OCI-LY7 (cell line): ENCODE measurements at regions not wholly inside any gene's neighbourhood (a gene's known extent, or its start where the extent isn't known, plus 50 kb on each side); places are given as distances from the start of the nearest gene placed in this dataset.
"Not testable (repeated sequence)": the region's sequence is repeated elsewhere in the genome, so short reads cannot be mapped to it uniquely, and the experiment has no call there.

Source experiments
- BruUV-seq: library from RNA; stranded (reverse); fragments of 400-500 nt; replicated peaks from 2 replicates; lab custom pipeline; 2021; lab: Mats Ljungman, UMichigan
- CTCF ChIA-PET: fragments of 300-600 bp; sonication (Branson Sonifier 250); formaldehyde crosslinking; loops from one replicate; lab custom pipeline; 2022; ENCODE audit warnings: antibody characterized with exemption; ENCODE audit not compliant: unreplicated experiment; lab: Charles Lee
- POLR2A ChIA-PET: fragments of 300-600 bp; sonication (Branson Sonifier 250); formaldehyde crosslinking; loops from one replicate; lab custom pipeline; 2022; ENCODE audit warnings: antibody characterized with exemption; lab: Charles Lee
- DNase-seq: peaks from one replicate; pipeline ENCODE4 v3.0.0-alpha.2; 2015; ENCODE audit warnings: low spot score
- H2AFZ ChIP-seq: fragments of 200-600 bp; sonication (generic), shearing (Covaris generic); 2 replicates; pipeline ENCODE4 v1.6.1; 2014; ENCODE audit warnings: mild to moderate bottlenecking, antibody characterized with exemption, low read length, moderate library complexity
- H3K27ac ChIP-seq: fragments of 200-600 bp; sonication (generic); 2 replicates; pipeline ENCODE4 v1.5.1; 2014; ENCODE audit warnings: mixed run types, low read depth, mild to moderate bottlenecking, moderate library complexity, low read length, inconsistent platforms; ENCODE audit not compliant: poor library complexity, severe bottlenecking
- H3K36me3 ChIP-seq: fragments of 200-600 bp; sonication (generic); 2 replicates; pipeline ENCODE4 v1.6.1; 2014; ENCODE audit warnings: mild to moderate bottlenecking, antibody characterized with exemption, low read length, moderate library complexity, mixed read lengths; ENCODE audit not compliant: insufficient read depth
- H3K4me1 ChIP-seq: fragments of 200-600 bp; sonication (generic); 2 replicates; pipeline ENCODE4 v1.5.1; 2014; ENCODE audit warnings: mild to moderate bottlenecking, low read length; ENCODE audit not compliant: insufficient read depth, poor library complexity, severe bottlenecking
- H3K4me2 ChIP-seq: fragments of 200-600 bp; sonication (generic); 2 replicates; pipeline ENCODE4 v1.6.1; 2014; ENCODE audit warnings: mild to moderate bottlenecking, low read length
- H3K4me3 ChIP-seq: fragments of 200-600 bp; sonication (generic); 2 replicates; pipeline ENCODE4 v1.5.1; 2014; ENCODE audit warnings: mild to moderate bottlenecking, low read depth, low read length; ENCODE audit not compliant: poor library complexity, severe bottlenecking
- H3K79me2 ChIP-seq: fragments of 200-600 bp; sonication (generic); 2 replicates; pipeline ENCODE4 v1.6.1; 2016; ENCODE audit warnings: low read depth, mild to moderate bottlenecking, low read length, moderate library complexity, mixed read lengths; ENCODE audit not compliant: insufficient read depth
- H3K9me2 ChIP-seq: fragments of 200-600 bp; sonication (generic); 2 replicates; pipeline ENCODE4 v1.6.1; 2016; ENCODE audit warnings: mild to moderate bottlenecking, low read length, mixed read lengths; ENCODE audit not compliant: insufficient read depth
- H3K9me3 ChIP-seq: fragments of 200-600 bp; sonication (generic); 2 replicates; pipeline ENCODE4 v1.6.1; 2014; ENCODE audit warnings: mild to moderate bottlenecking, mixed run types, low read length, mixed read lengths
- H4K20me1 ChIP-seq: fragments of 200-600 bp; sonication (generic); 2 replicates; pipeline ENCODE4 v1.6.1; 2014; ENCODE audit warnings: mild to moderate bottlenecking, antibody characterized with exemption, low read length, moderate library complexity, mixed read lengths; ENCODE audit not compliant: insufficient read depth
- EZH2phosphoT487 ChIP-seq: fragments of 200-600 bp; sonication (generic); IDR thresholded peaks from 2 replicates; pipeline ENCODE4 v1.6.1; 2018; ENCODE audit warnings: low read depth, borderline replicate concordance, mild to moderate bottlenecking, mixed run types, antibody characterized with exemption, low read length, moderate library complexity, mixed read lengths
- intact Hi-C: fragments of 100-400 bp; cut with micrococcal nuclease; formaldehyde crosslinking; loops from one replicate; pipeline ENCODE4 v1.10.0; 2022; ENCODE audit not compliant: unreplicated experiment
- TF ChIP-seq, protein P1 (sequence below): fragments of 200-600 bp; sonication (generic); conservative IDR thresholded peaks from 2 replicates; pipeline ENCODE4 v1.5.1; 2014; ENCODE audit warnings: mild to moderate bottlenecking, antibody characterized with exemption, low read length, moderate library complexity, mixed read lengths

DNA sequence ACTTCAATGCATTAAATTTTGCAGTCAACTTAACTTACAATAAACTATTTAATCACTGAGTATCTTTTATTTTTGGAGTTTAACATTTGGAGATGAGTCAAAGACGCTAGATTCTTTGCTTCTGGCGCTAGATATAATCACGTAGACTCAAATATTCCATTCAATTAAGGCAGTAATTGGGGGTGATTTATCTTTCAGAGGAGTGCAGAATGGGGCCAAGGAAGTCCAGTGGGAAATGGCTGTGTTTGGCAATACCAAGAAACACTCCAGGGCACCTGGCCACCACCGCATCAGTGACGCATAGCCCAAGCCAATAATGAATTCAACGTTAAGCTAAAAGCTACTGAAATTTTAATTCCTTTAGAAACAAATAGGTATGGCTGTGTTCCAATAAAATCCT is 81.2 kb downstream of the PHAX start:
- BruUV-seq = no TSS peak
- H3K79me2 ChIP-seq = no peaks in the 10 kb centered on the region
- no peak for DNase-seq
- ChIA-PET POLR2A (no interaction called here), CTCF (no interaction called here)
- TF ChIP-seq EZH2phosphoT487 = no peak
- TF ChIP-seq, protein P1, sequence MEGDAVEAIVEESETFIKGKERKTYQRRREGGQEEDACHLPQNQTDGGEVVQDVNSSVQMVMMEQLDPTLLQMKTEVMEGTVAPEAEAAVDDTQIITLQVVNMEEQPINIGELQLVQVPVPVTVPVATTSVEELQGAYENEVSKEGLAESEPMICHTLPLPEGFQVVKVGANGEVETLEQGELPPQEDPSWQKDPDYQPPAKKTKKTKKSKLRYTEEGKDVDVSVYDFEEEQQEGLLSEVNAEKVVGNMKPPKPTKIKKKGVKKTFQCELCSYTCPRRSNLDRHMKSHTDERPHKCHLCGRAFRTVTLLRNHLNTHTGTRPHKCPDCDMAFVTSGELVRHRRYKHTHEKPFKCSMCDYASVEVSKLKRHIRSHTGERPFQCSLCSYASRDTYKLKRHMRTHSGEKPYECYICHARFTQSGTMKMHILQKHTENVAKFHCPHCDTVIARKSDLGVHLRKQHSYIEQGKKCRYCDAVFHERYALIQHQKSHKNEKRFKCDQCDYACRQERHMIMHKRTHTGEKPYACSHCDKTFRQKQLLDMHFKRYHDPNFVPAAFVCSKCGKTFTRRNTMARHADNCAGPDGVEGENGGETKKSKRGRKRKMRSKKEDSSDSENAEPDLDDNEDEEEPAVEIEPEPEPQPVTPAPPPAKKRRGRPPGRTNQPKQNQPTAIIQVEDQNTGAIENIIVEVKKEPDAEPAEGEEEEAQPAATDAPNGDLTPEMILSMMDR = no peak
- no peak overlapping the region for H3K4me2 ChIP-seq
- H2AFZ ChIP-seq = no peak overlapping the region
- H3K36me3 ChIP-seq = no peaks in the 10 kb centered on the region
- H3K4me1 ChIP-seq = peaks cover 22% of the 10 kb centered on the region
- H3K9me3 ChIP-seq = no peaks in the 10 kb centered on the region
- intact Hi-C loops = no loop called here
- no peak overlapping the region for H3K4me3 ChIP-seq
- no peaks in the 10 kb centered on the region for H4K20me1 ChIP-seq
- H3K9me2 ChIP-seq = no peaks in the 10 kb centered on the region
- no peak overlapping the region for H3K27ac ChIP-seq

DNA sequence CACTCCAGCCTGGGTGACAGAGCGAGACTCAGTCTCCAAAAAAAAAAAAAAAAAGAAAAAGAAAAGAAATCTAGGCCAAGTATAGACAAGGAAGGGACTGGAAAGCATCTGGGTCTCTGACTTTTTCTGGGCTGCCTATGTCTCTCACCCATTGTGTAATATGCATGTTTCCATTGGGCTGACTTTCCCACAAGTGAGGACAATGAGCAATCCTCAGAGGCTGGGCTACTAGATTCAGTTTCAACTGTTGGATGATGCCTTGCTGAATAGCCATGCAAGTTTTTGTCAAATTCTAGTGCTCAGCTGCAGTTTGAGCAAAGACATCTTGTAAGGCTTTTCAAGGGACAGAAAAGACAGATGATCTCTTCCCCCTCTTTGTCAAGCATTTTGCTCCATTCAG is 82.1 kb downstream of the PHAX start:
- Histone ChIP-seq H2AFZ (no peak overlapping the region), H3K4me2 (no peak overlapping the region), H4K20me1 (no peaks in the 10 kb centered on the region), H3K27ac (no peak overlapping the region), H3K79me2 (no peaks in the 10 kb centered on the region), H3K9me2 (no peaks in the 10 kb centered on the region), H3K9me3 (no peaks in the 10 kb centered on the region), H3K4me1 (peaks cover 28% of the 10 kb centered on the region), H3K36me3 (no peaks in the 10 kb centered on the region), H3K4me3 (no peak overlapping the region)
- DNase-seq = no peak
- intact Hi-C loops = no loop called here
- TF ChIP-seq, protein P1 = no peak
- no peak for TF ChIP-seq EZH2phosphoT487
- POLR2A ChIA-PET = no interaction called here
- no TSS peak for BruUV-seq
- CTCF ChIA-PET = no interaction called here

DNA sequence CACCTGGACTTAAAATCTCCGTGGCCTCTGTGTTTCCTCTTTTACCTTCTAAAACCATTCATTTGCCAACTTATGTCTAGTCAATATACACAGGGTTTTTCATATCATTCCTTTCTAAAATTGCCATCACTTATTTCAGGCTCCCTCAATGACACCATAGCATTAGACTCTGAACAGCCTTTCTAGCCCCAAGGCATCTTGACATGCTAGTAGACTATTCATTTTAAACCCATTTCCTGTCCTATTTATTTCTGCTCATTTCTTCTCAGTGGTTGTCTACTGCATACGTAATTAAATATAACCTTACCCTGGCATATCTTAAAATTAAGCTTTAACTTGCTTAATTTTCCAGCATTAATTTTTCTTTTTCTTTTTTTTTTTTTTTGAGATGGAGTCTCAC is 83.2 kb downstream of the PHAX start:
- CTCF ChIA-PET = no interaction called here
- no TSS peak for BruUV-seq
- no peaks in the 10 kb centered on the region for H3K9me3 ChIP-seq
- no peak for TF ChIP-seq EZH2phosphoT487
- TF ChIP-seq, protein P1 = no peak
- POLR2A ChIA-PET = interaction anchor here (0.7 kb wide), 2 partner anchors 454 to 665 kb away, joined by 3 read pairs; no protein-coding TSS in a partner anchor
- intact Hi-C loops = no loop called here
- no peak overlapping the region for H3K4me3 ChIP-seq
- no peaks in the 10 kb centered on the region for H3K9me2 ChIP-seq
- H3K4me1 ChIP-seq = peaks cover 28% of the 10 kb centered on the region
- H2AFZ ChIP-seq = no peak overlapping the region
- H3K79me2 ChIP-seq = no peaks in the 10 kb centered on the region
- no peaks in the 10 kb centered on the region for H3K36me3 ChIP-seq
- DNase-seq = no peak
- H4K20me1 ChIP-seq = no peaks in the 10 kb centered on the region
- no peak overlapping the region for H3K4me2 ChIP-seq
- H3K27ac ChIP-seq = no peak overlapping the region

DNA sequence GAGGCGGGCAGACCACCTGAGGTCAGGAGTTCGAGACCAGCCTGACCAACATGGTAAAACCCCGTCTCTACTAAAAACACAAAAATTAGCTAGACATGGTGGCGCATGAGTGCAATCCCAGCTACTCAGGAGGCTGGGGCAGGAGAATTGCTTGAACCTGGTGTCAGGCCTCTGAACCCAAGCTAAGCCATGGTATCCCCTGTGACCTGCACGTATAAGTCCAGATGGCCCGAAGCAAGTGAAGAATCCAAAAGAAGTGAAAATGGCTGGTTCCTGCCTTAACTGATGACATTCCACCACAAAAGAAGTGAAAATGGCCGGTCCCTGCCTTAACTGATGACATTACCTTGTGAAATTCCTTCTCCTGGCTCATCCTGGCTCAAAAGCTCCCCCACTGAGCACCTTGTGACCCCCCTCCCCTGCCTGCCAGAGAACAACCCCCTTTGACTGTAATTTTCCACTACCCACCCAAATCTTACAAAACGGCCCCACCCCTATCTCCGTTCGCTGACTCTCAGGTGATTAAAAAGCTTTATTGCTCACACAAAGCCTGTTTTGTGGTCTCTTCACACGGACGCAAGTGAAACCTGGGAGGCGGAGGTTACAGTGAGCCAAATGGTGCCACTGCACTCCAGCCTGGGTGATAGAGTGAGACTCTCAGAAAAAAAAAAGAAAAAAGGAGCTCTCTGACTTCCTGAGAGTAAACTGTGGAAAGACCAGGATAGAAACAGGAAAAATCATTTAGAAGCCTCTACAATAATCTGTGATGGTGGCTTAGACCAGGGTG is 84.1 kb downstream of the PHAX start:
- H3K36me3 ChIP-seq, H2AFZ ChIP-seq, H3K27ac ChIP-seq, intact Hi-C loops, BruUV-seq, DNase-seq, CTCF ChIA-PET, H4K20me1 ChIP-seq, H3K9me3 ChIP-seq, H3K4me2 ChIP-seq, H3K9me2 ChIP-seq, H3K79me2 ChIP-seq, H3K4me3 ChIP-seq: not testable (repeated sequence)
- peaks cover 24% of the 10 kb centered on the region for H3K4me1 ChIP-seq
- POLR2A ChIA-PET = interaction anchor here (0.8 to 3.6 kb wide), 3 partner anchors 93 to 284 kb away, joined by 3 to 18 read pairs (median 3); partner anchors contain the start of gene LMNB1
